ENCODE measurements at regions not wholly inside any gene's neighbourhood (a gene's known extent, or its start where the extent isn't known, plus 50 kb on each side); places are given as distances from the start of the nearest gene placed in this dataset.

GRCh38 chr14:44652640-44653039, 145.6 kb upstream of the FSCB start:
- no peaks in the 10 kb centered on the region for H3K27me3 ChIP-seq (ENCODE audit: low read length)

DNA sequence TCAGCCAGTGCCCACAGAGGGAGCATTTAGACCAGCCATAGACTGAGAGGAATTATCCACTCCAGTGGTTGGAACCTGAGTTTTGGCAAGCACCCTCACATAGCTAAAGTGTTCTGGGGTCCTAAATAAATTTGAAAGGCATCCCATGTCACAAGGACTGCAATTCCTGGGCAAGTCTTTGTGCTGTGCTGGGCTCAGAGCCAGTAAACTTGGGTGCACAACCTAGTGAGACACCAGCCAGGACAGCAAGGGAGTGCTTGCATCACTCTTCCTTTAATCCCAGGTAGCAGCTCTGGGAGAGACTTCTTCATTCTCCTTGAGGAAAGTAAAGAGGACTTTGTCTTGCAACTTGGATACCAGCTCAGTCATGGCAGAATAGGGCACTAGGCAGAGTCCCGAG, 142.0 kb upstream of the FSCB start:
- no peaks in the 10 kb centered on the region for H3K27me3 ChIP-seq (ENCODE audit: low read length)
- no peak for DNase-seq

More at GRCh38 chr14:44652640-44653039, 145.6 kb upstream of the FSCB start:
- Histone ChIP-seq H4K20me1 (ENCODE audit: insufficient read depth, low read depth, low read length) (no peaks in the 10 kb centered on the region), H3K79me2 (ENCODE audit: low read length) (no peaks in the 10 kb centered on the region), H3K4me1 (ENCODE audit: low read length) (no peaks in the 10 kb centered on the region; the same call in 1 of the 2 replicates), H3K4me3 (ENCODE audit: low read length) (no peak overlapping the region), H3K9ac (ENCODE audit: low read length) (no peak overlapping the region), H3K27ac (ENCODE audit: low read length) (no peak overlapping the region), H3K9me3 (ENCODE audit: low read length) (no peaks in the 10 kb centered on the region), H3K36me3 (ENCODE audit: insufficient read depth, low read length) (no peaks in the 10 kb centered on the region), H2AFZ (ENCODE audit: low read length) (no peak overlapping the region), H3K4me2 (ENCODE audit: low read depth, low read length, poor library complexity, severe bottlenecking) (no peak overlapping the region), H3K9me2 (replicated peaks; ENCODE audit: insufficient read depth, low read length) (no peaks in the 10 kb centered on the region)
- no peak for DNase-seq

DNA sequence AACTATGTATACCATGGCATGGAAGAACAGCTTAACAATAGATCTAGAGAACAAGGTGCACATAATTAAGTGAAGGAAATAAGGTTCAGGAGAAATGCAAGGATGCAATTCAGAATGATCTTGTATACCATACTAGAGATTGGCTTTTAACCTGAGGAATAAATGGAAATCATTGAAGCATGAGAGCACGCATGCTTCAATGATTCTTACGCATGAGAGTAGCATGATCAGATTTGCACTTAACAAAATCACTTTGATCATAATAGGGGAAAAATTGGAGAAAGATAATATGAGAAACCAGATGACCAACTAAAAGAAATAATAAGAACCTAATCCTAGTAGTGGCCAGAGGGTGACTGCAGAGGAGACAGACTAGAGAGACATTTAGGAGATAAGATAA, 133.3 kb upstream of the FSCB start:
- no peak overlapping the region for H2AFZ ChIP-seq (ENCODE audit: low read length)
- no peak for DNase-seq

More for the DNA sequence above, 142.0 kb upstream of the FSCB start:
- Histone ChIP-seq H3K36me3 (ENCODE audit: insufficient read depth, low read length) (no peaks in the 10 kb centered on the region), H3K4me3 (ENCODE audit: low read length) (no peak overlapping the region), H3K9me2 (replicated peaks; ENCODE audit: insufficient read depth, low read length) (no peaks in the 10 kb centered on the region), H3K9ac (ENCODE audit: low read length) (no peak overlapping the region), H3K9me3 (ENCODE audit: low read length) (no peaks in the 10 kb centered on the region), H3K27ac (ENCODE audit: low read length) (no peak overlapping the region), H3K79me2 (ENCODE audit: low read length) (no peaks in the 10 kb centered on the region), H3K4me1 (ENCODE audit: low read length) (no peaks in the 10 kb centered on the region), H3K4me2 (ENCODE audit: low read depth, low read length, poor library complexity, severe bottlenecking) (no peak overlapping the region), H2AFZ (ENCODE audit: low read length) (no peak overlapping the region), H4K20me1 (ENCODE audit: insufficient read depth, low read depth, low read length) (no peaks in the 10 kb centered on the region)

DNA sequence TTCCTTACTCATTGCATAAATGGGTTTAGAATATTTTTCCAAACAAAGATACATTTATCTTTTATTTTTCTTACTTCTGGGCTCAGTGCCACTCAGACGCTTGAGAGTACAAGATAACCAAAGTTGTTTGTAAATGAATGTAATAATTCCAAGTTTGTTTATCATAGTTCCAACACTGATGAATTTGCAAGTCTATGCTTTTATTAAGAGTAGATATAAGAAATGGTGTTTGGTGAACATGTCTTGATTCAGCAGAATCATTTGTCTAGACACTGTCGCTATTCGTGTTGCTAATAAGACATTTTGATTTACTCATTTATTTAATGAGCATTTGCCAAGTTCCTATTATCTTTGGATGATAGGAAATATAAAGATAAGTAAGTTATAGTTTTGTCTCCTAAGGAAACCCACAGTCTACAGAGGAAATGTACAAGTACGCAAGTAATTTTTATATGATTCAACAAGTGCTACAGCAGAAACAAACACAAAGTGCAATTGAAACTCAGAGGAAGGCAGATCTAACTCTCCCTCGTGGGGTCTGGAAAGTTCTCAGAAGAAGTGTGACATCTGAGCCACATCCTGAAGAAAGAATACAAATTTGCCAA, 132.8 kb upstream of the FSCB start:
- Histone ChIP-seq H3K27ac (ENCODE audit: low read length) (no peak overlapping the region), H4K20me1 (ENCODE audit: insufficient read depth, low read depth, low read length) (no peaks in the 10 kb centered on the region), H3K27me3 (ENCODE audit: low read length) (no peaks in the 10 kb centered on the region), H3K9me3 (ENCODE audit: low read length) (no peaks in the 10 kb centered on the region), H3K4me1 (ENCODE audit: low read length) (0 out of 2 replicates have a peak, but pooled peaks cover 3% of the 10 kb centered on the region), H2AFZ (ENCODE audit: low read length) (no peak overlapping the region), H3K4me3 (ENCODE audit: low read length) (no peak overlapping the region), H3K9me2 (replicated peaks; ENCODE audit: insufficient read depth, low read length) (no peaks in the 10 kb centered on the region), H3K4me2 (ENCODE audit: low read depth, low read length, poor library complexity, severe bottlenecking) (no peak overlapping the region), H3K9ac (ENCODE audit: low read length) (no peak overlapping the region), H3K79me2 (ENCODE audit: low read length) (no peaks in the 10 kb centered on the region), H3K36me3 (ENCODE audit: insufficient read depth, low read length) (no peaks in the 10 kb centered on the region)
- DNase-seq, result no peak

More for the DNA sequence above, 133.3 kb upstream of the FSCB start:
- Histone ChIP-seq H3K9me2 (replicated peaks; ENCODE audit: insufficient read depth, low read length) (no peaks in the 10 kb centered on the region), H3K79me2 (ENCODE audit: low read length) (no peaks in the 10 kb centered on the region), H3K9ac (ENCODE audit: low read length) (no peak overlapping the region), H3K4me1 (ENCODE audit: low read length) (0 out of 2 replicates have a peak, but pooled peaks cover 3% of the 10 kb centered on the region), H3K4me2 (ENCODE audit: low read depth, low read length, poor library complexity, severe bottlenecking) (no peak overlapping the region), H4K20me1 (ENCODE audit: insufficient read depth, low read depth, low read length) (no peaks in the 10 kb centered on the region), H3K36me3 (ENCODE audit: insufficient read depth, low read length) (no peaks in the 10 kb centered on the region), H3K27me3 (ENCODE audit: low read length) (no peaks in the 10 kb centered on the region), H3K27ac (ENCODE audit: low read length) (no peak overlapping the region), H3K9me3 (ENCODE audit: low read length) (no peaks in the 10 kb centered on the region), H3K4me3 (ENCODE audit: low read length) (no peak overlapping the region)

DNA sequence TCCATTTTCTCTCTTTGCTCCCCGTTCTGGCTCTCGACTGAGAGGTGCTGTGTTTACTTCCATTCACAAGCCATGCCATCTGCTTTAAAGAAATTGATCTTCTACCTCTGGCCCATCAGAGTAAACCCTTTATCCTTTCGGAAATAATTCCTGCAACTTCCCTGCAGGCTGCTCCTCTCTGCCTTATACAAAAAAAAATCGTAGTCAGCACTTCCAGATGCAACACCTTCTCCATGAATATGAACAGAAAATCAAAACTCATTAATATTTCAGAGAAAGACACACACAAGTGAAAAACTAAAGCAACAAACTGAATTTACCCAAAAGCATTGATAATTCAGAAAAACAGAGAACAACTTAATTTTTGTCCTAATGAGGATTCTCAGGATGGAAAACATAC, 127.6 kb upstream of the FSCB start:
- no peak overlapping the region for H3K4me2 ChIP-seq (ENCODE audit: low read depth, low read length, poor library complexity, severe bottlenecking)
- no peaks in the 10 kb centered on the region for H3K4me1 ChIP-seq (ENCODE audit: low read length)
- no peak overlapping the region for H3K9ac ChIP-seq (ENCODE audit: low read length)
- no peaks in the 10 kb centered on the region for H3K27me3 ChIP-seq (ENCODE audit: low read length)
- H3K9me3 ChIP-seq (ENCODE audit: low read length), result no peaks in the 10 kb centered on the region
- no peak overlapping the region for H3K4me3 ChIP-seq (ENCODE audit: low read length)
- H3K36me3 ChIP-seq (ENCODE audit: insufficient read depth, low read length), result no peaks in the 10 kb centered on the region
- no peak overlapping the region for H3K27ac ChIP-seq (ENCODE audit: low read length)
- no peaks in the 10 kb centered on the region for H3K9me2 ChIP-seq (replicated peaks; ENCODE audit: insufficient read depth, low read length)
- no peaks in the 10 kb centered on the region for H4K20me1 ChIP-seq (ENCODE audit: insufficient read depth, low read depth, low read length)
- no peak overlapping the region for H2AFZ ChIP-seq (ENCODE audit: low read length)
- H3K79me2 ChIP-seq (ENCODE audit: low read length), result no peaks in the 10 kb centered on the region
- DNase-seq, result no peak

DNA sequence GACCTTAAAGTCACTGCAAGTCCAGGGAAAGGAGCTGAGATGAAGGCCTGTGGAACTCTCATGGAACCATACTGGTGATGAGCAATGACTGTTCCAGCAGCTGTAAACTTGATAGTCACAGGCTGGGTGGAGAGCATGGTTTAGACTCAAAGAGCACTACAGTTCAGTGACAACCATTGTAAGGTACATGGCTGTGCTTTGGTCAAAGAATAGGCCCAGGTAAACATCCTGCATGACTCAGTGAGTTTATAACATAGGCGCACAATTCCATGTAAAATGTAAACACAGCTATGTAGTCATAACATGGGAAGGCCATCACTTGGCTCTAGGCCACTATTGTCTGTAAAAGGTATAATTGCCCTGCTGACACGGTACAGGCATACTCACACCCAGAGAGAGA, 119.3 kb upstream of the FSCB start:
- no peaks in the 10 kb centered on the region for H3K27me3 ChIP-seq (ENCODE audit: low read length)
- no peak overlapping the region for H3K4me2 ChIP-seq (ENCODE audit: low read depth, low read length, poor library complexity, severe bottlenecking)
- H3K27ac ChIP-seq (ENCODE audit: low read length), result no peak overlapping the region
- no peak overlapping the region for H3K9ac ChIP-seq (ENCODE audit: low read length)
- DNase-seq, result no peak
- no peak overlapping the region for H2AFZ ChIP-seq (ENCODE audit: low read length)
- H3K79me2 ChIP-seq (ENCODE audit: low read length), result no peaks in the 10 kb centered on the region
- no peaks in the 10 kb centered on the region for H3K4me1 ChIP-seq (ENCODE audit: low read length)
- no peaks in the 10 kb centered on the region for H4K20me1 ChIP-seq (ENCODE audit: insufficient read depth, low read depth, low read length)
- no peaks in the 10 kb centered on the region for H3K9me3 ChIP-seq (ENCODE audit: low read length)
- no peak overlapping the region for H3K4me3 ChIP-seq (ENCODE audit: low read length)
- H3K36me3 ChIP-seq (ENCODE audit: insufficient read depth, low read length), result no peaks in the 10 kb centered on the region
- no peaks in the 10 kb centered on the region for H3K9me2 ChIP-seq (replicated peaks; ENCODE audit: insufficient read depth, low read length)

DNA sequence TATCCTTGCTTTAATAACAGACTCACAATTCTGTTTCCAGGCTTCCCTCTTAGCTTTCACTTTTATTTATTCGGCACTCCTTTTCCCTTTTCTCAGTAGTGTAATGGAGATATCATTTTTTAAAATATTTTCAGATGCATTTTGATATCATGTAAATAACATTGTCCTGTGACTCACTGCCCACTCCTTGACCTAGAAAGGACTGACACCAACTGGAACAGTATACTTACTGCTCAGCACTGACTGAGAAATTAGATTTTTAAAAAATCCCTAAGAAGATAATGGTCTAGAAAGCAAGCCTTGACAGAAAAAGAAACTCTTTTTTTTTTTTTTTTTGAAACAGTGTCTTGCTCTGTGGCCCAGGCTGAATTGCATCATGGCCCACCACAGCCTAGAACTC, 118.0 kb upstream of the FSCB start:
- H3K4me2 ChIP-seq (ENCODE audit: low read depth, low read length, poor library complexity, severe bottlenecking), result no peak overlapping the region
- H4K20me1 ChIP-seq (ENCODE audit: insufficient read depth, low read depth, low read length), result no peaks in the 10 kb centered on the region
- H3K9ac ChIP-seq (ENCODE audit: low read length), result no peak overlapping the region
- H3K27me3 ChIP-seq (ENCODE audit: low read length), result no peaks in the 10 kb centered on the region
- no peak for DNase-seq
- H3K4me3 ChIP-seq (ENCODE audit: low read length), result no peak overlapping the region
- no peaks in the 10 kb centered on the region for H3K9me3 ChIP-seq (ENCODE audit: low read length)
- no peaks in the 10 kb centered on the region for H3K36me3 ChIP-seq (ENCODE audit: insufficient read depth, low read length)
- H3K79me2 ChIP-seq (ENCODE audit: low read length), result no peaks in the 10 kb centered on the region
- H3K27ac ChIP-seq (ENCODE audit: low read length), result no peak overlapping the region
- H2AFZ ChIP-seq (ENCODE audit: low read length), result no peak overlapping the region
- H3K4me1 ChIP-seq (ENCODE audit: low read length), result no peaks in the 10 kb centered on the region
- no peaks in the 10 kb centered on the region for H3K9me2 ChIP-seq (replicated peaks; ENCODE audit: insufficient read depth, low read length)

- H3K4me3 ChIP-seq (ENCODE audit: low read length), result no peak overlapping the region
- no peaks in the 10 kb centered on the region for H3K9me3 ChIP-seq (ENCODE audit: low read length)
- no peaks in the 10 kb centered on the region for H4K20me1 ChIP-seq (ENCODE audit: insufficient read depth, low read depth, low read length)
- H2AFZ ChIP-seq (ENCODE audit: low read length), result no peak overlapping the region
- no peaks in the 10 kb centered on the region for H3K4me1 ChIP-seq (ENCODE audit: low read length)
- no peak overlapping the region for H3K27ac ChIP-seq (ENCODE audit: low read length)
- H3K9ac ChIP-seq (ENCODE audit: low read length), result no peak overlapping the region
- H3K36me3 ChIP-seq (ENCODE audit: insufficient read depth, low read length), result no peaks in the 10 kb centered on the region
- H3K27me3 ChIP-seq (ENCODE audit: low read length), result no peaks in the 10 kb centered on the region
- H3K79me2 ChIP-seq (ENCODE audit: low read length), result no peaks in the 10 kb centered on the region
- no peak for DNase-seq
- no peaks in the 10 kb centered on the region for H3K9me2 ChIP-seq (replicated peaks; ENCODE audit: insufficient read depth, low read length)
- no peak overlapping the region for H3K4me2 ChIP-seq (ENCODE audit: low read depth, low read length, poor library complexity, severe bottlenecking)
Observed at GRCh38 chr14:44620121-44621019, 113.3 kb upstream of the FSCB start.

All from Karpas-422 (cell line).